PC-9 (cell line): ENCODE measurements at regions not wholly inside any gene's neighbourhood (a gene's known extent, or its start where the extent isn't known, plus 50 kb on each side); places are given as distances from the start of the nearest gene placed in this dataset.

Source experiments
- BruUV-seq: library from RNA; stranded (reverse); fragments of 400-500 nt; replicated peaks from 2 replicates; lab custom pipeline; 2021; lab: Mats Ljungman, UMichigan
- CTCF ChIA-PET: fragments of 300-600 bp; sonication (Branson Sonifier 250); formaldehyde crosslinking; loops from one replicate; lab custom pipeline; 2022; ENCODE audit warnings: antibody characterized with exemption; lab: Charles Lee
- POLR2A ChIA-PET: fragments of 300-600 bp; sonication (Branson Sonifier 250); formaldehyde crosslinking; loops from one replicate; lab custom pipeline; 2022; ENCODE audit warnings: antibody characterized with exemption; ENCODE audit not compliant: unreplicated experiment; lab: Charles Lee
- DNase-seq, 2 experiments: peaks; one replicate each; pipeline versions ENCODE4 v3.0.0 to v3.0.0-alpha.2; 2015 to 2022; ENCODE audit warnings: mixed read lengths in 1 of 2
- H2AFZ ChIP-seq: fragments of 200-600 bp; sonication (generic); 2 replicates; pipeline ENCODE4 v1.8.1; 2017; ENCODE audit warnings: antibody characterized with exemption
- H3F3A ChIP-seq: fragments of 200-600 bp; sonication (generic); 2 replicates; pipeline ENCODE4 v1.8.1; 2017; ENCODE audit warnings: antibody characterized with exemption, mild to moderate bottlenecking, low read depth; ENCODE audit not compliant: insufficient read depth
- H3K27ac ChIP-seq: fragments of 200-600 bp; sonication (generic); 2 replicates; pipeline ENCODE4 v1.6.1; 2016; ENCODE audit warnings: mixed run types
- H3K27me3 ChIP-seq: fragments of 200-600 bp; sonication (generic); 2 replicates; pipeline ENCODE4 v1.6.1; 2016; ENCODE audit warnings: low read depth, mixed run types; ENCODE audit not compliant: insufficient read depth
- H3K36me3 ChIP-seq: fragments of 200-600 bp; sonication (generic); 2 replicates; pipeline ENCODE4 v1.6.1; 2016; ENCODE audit warnings: low read depth, mixed run types
- H3K4me1 ChIP-seq: fragments of 200-600 bp; sonication (generic); replicated peaks from 2 replicates; pipeline ENCODE4 v1.6.1; 2016; ENCODE audit warnings: mixed run types; ENCODE audit not compliant: insufficient read depth
- H3K4me2 ChIP-seq: fragments of 200-600 bp; sonication (generic); 2 replicates; pipeline ENCODE4 v1.6.1; 2017; ENCODE audit warnings: mixed run types
- H3K4me3 ChIP-seq: fragments of 200-600 bp; sonication (generic); 2 replicates; pipeline ENCODE4 v1.6.1; 2016; ENCODE audit warnings: mixed run types
- H3K79me2 ChIP-seq: fragments of 200-600 bp; sonication (generic); 2 replicates; pipeline ENCODE4 v1.6.1; 2017; ENCODE audit warnings: low read depth, mixed run types
- H3K9me2 ChIP-seq: fragments of 200-600 bp; sonication (generic); 2 replicates; pipeline ENCODE4 v1.8.1; 2017; ENCODE audit warnings: mild to moderate bottlenecking; ENCODE audit not compliant: insufficient read depth
- H3K9me3 ChIP-seq: fragments of 200-600 bp; sonication (generic); 2 replicates; pipeline ENCODE4 v1.8.1; 2016; ENCODE audit warnings: low read depth; ENCODE audit not compliant: insufficient read depth
- H4K20me1 ChIP-seq: fragments of 200-600 bp; sonication (generic); 2 replicates; pipeline ENCODE4 v1.8.1; 2017; ENCODE audit not compliant: insufficient read depth
- EZH2 ChIP-seq: fragments of 200-600 bp; sonication (generic); IDR thresholded peaks from 2 replicates; pipeline ENCODE4 v1.8.0; 2017; ENCODE audit warnings: antibody characterized with exemption, low read depth
- intact Hi-C: fragments of 100-400 bp; cut with micrococcal nuclease; formaldehyde crosslinking; loops from one replicate; pipeline ENCODE4 v1.10.0; 2022; ENCODE audit not compliant: unreplicated experiment
- TF ChIP-seq, protein P1 (sequence below): fragments of 200-600 bp; sonication (generic); conservative IDR thresholded peaks from 2 replicates; pipeline ENCODE4 v1.6.1; 2017; ENCODE audit warnings: mixed run types, antibody characterized with exemption, mild to moderate bottlenecking, moderate library complexity

DNA sequence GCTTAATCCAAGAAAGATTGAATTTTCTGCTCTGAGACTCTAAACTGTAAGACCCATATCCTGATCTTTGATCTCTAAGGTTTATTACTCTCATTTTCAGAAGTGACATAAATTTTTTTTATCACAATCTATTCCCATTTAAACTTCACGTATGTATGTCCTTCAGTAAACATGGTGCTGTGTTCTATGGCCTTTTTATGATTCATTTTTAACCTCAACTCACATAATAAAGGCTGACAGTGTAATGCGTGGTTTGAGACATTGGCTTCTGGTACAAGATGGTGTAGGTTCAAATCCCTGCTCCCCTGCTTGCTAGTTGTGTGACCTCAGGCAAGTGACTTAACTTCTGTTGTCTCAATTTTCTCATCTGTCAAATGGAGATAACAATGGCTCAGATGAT, 306.0 kb upstream of the AADAT start:
- no peaks in the 10 kb centered on the region for H3K9me2 ChIP-seq
- no peaks in the 10 kb centered on the region for H3K79me2 ChIP-seq
- ChIA-PET POLR2A (no interaction called here), CTCF (no interaction called here)
- H3K27ac ChIP-seq = no peak overlapping the region
- no peaks in the 10 kb centered on the region for H3F3A ChIP-seq
- H4K20me1 ChIP-seq = no peaks in the 10 kb centered on the region
- BruUV-seq = no TSS peak
- no peaks in the 10 kb centered on the region for H3K4me1 ChIP-seq
- no peak overlapping the region for H3K4me3 ChIP-seq
- TF ChIP-seq, protein P1, sequence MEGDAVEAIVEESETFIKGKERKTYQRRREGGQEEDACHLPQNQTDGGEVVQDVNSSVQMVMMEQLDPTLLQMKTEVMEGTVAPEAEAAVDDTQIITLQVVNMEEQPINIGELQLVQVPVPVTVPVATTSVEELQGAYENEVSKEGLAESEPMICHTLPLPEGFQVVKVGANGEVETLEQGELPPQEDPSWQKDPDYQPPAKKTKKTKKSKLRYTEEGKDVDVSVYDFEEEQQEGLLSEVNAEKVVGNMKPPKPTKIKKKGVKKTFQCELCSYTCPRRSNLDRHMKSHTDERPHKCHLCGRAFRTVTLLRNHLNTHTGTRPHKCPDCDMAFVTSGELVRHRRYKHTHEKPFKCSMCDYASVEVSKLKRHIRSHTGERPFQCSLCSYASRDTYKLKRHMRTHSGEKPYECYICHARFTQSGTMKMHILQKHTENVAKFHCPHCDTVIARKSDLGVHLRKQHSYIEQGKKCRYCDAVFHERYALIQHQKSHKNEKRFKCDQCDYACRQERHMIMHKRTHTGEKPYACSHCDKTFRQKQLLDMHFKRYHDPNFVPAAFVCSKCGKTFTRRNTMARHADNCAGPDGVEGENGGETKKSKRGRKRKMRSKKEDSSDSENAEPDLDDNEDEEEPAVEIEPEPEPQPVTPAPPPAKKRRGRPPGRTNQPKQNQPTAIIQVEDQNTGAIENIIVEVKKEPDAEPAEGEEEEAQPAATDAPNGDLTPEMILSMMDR = no peak
- intact Hi-C loops = no loop called here
- H2AFZ ChIP-seq = no peak overlapping the region
- no peaks in the 10 kb centered on the region for H3K9me3 ChIP-seq
- no peaks in the 10 kb centered on the region for H3K27me3 ChIP-seq
- no peak overlapping the region for H3K4me2 ChIP-seq
- H3K36me3 ChIP-seq = no peaks in the 10 kb centered on the region
- DNase-seq = no peak

DNA sequence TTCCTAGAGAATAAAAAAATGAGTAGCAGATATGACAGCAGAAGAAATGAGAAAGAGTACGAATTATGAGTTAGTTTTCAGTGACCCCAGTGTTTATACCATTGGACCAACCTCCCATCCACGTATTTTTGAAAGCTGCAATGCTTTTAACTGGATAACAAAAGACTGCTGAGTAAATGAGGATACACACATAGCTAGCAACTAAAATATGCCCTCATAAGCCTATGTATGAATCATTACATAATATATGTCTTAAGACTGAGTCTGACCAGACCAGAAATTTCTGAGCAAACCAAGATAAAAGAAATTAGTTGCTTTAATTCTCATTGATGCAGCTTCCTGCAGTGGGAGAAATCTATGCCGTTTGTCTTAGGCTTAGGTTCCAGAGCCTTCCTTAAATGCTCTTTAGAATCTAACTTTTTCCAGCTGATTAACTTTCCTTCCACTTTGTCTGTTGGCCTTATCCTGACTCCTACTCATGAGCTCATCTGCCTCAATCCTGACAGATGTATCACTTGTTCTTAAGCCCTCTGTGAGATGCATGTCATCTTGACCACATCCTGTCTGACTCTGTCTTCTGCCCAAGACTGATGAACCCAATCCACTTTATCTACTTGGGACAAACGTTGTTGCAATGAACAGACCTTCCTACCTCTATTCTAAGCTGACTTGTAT, 301.4 kb upstream of the AADAT start:
- TF ChIP-seq EZH2 = no peak
- TF ChIP-seq, protein P1 = no peak
- BruUV-seq = no TSS peak
- no peaks in the 10 kb centered on the region for H3K9me2 ChIP-seq
- CTCF ChIA-PET = no interaction called here
- no peak overlapping the region for H3K27ac ChIP-seq
- POLR2A ChIA-PET = no interaction called here
- intact Hi-C loops = no loop called here
- DNase-seq = no peak
- no peaks in the 10 kb centered on the region for H3K36me3 ChIP-seq
- no peaks in the 10 kb centered on the region for H3K79me2 ChIP-seq
- no peaks in the 10 kb centered on the region for H3K27me3 ChIP-seq
- H3K4me3 ChIP-seq = no peak overlapping the region
- H3K9me3 ChIP-seq = no peaks in the 10 kb centered on the region
- H3K4me2 ChIP-seq = no peak overlapping the region
- H3K4me1 ChIP-seq = no peaks in the 10 kb centered on the region
- no peaks in the 10 kb centered on the region for H3F3A ChIP-seq
- H4K20me1 ChIP-seq = no peaks in the 10 kb centered on the region
- H2AFZ ChIP-seq = no peak overlapping the region

DNA sequence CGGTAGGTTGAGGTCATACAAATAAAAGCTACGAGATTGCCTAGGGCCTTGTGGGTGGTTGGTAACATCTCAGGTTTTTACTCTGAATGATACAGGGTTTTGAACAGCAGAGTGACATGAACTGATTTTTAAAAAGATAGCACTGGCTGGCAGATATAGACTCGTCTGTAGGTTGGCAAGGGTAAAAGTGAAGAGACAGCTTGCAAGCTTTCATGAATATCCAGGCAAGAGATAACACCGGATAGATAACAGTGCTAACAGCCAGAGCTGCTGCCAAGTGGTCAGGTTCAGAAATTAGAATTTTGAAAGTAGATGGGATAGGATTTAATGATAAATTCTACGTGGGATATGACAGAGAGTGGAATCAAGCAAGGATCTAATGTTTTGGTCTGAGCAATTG, 299.7 kb upstream of the AADAT start:
- ChIA-PET CTCF (no interaction called here), POLR2A (no interaction called here)
- BruUV-seq = no TSS peak
- intact Hi-C loops = no loop called here
- H3K4me1 ChIP-seq = no peaks in the 10 kb centered on the region
- no peaks in the 10 kb centered on the region for H3F3A ChIP-seq
- H4K20me1 ChIP-seq = no peaks in the 10 kb centered on the region
- no peak overlapping the region for H2AFZ ChIP-seq
- no peak overlapping the region for H3K27ac ChIP-seq
- no peaks in the 10 kb centered on the region for H3K27me3 ChIP-seq
- TF ChIP-seq, protein P1 = no peak
- no peak for TF ChIP-seq EZH2
- no peaks in the 10 kb centered on the region for H3K9me3 ChIP-seq
- no peaks in the 10 kb centered on the region for H3K9me2 ChIP-seq
- H3K79me2 ChIP-seq = no peaks in the 10 kb centered on the region
- no peak overlapping the region for H3K4me3 ChIP-seq
- DNase-seq = no peak
- no peaks in the 10 kb centered on the region for H3K36me3 ChIP-seq
- no peak overlapping the region for H3K4me2 ChIP-seq
